ENCODE measurements at regions not wholly inside any gene's neighbourhood (a gene's known extent, or its start where the extent isn't known, plus 50 kb on each side); places are given as distances from the start of the nearest gene placed in this dataset.
"Not testable (repeated sequence)": the region's sequence is repeated elsewhere in the genome, so short reads cannot be mapped to it uniquely, and the experiment has no call there.

DNA sequence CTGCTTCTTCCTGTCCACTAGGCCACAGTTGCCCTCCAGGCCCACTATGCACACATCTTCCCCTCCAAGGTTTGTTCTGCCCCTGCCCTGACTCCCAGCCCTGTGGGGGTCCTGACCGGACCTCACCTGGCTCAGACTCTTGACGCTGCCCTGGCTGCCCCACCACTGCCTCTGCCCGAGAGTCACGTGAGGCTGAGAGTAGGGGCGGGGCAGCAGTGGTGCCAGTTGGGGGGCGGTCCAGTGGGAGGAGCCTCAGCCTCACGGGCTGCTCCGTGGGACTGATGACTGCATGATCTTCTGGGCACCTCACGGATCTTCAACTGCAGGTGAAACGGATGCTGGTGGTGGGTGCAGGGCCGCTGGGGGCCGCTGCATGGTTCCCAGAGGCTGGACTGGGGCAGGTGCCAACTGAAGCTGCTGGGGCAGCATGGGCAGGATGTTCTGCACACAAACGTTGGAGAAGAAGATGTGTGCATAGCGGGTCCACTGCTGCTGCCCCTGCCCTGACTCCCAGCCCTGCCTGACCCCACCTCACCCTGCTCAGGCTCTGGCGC lies 77.6 kb downstream of the HHIPL2 start:
- DNase-seq (ENCODE audit: low spot score), result not testable (repeated sequence)

DNA sequence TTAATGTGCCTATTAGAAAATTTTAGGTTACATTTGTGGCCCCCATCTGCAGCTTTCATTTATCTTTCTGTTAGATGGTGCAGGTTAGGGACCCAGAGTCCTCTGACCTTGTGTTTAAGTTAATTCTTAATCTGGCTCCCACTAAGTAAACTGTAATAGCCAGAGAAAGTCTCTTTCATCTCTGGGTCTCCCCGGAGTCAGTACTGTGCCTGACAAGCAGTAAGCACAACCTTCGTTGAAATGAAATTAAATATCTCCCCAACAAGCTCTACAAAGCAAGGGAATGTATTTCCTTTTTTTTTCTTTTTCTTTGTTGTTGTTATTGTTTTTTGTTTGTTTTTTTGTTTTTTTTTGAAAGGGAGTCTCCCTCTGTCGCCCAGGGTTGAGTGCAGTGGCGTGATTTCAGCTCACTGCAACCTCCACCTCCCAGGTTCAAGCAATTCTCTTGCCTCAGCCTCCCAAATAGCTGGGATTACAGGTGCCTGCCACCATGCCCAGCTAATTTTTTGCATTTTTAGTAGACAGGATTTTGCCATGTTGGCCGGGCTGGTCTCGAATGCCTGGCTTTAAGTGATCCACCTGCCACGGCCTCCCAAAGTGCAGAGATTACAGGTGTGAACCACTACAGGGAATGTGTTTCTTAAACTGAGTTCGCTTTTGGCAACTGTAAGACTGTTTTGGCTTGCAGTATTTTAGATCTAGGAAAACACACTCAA lies 81.6 kb downstream of the HHIPL2 start:
- DNase-seq (ENCODE audit: low spot score), result peak; percentile 15

DNA sequence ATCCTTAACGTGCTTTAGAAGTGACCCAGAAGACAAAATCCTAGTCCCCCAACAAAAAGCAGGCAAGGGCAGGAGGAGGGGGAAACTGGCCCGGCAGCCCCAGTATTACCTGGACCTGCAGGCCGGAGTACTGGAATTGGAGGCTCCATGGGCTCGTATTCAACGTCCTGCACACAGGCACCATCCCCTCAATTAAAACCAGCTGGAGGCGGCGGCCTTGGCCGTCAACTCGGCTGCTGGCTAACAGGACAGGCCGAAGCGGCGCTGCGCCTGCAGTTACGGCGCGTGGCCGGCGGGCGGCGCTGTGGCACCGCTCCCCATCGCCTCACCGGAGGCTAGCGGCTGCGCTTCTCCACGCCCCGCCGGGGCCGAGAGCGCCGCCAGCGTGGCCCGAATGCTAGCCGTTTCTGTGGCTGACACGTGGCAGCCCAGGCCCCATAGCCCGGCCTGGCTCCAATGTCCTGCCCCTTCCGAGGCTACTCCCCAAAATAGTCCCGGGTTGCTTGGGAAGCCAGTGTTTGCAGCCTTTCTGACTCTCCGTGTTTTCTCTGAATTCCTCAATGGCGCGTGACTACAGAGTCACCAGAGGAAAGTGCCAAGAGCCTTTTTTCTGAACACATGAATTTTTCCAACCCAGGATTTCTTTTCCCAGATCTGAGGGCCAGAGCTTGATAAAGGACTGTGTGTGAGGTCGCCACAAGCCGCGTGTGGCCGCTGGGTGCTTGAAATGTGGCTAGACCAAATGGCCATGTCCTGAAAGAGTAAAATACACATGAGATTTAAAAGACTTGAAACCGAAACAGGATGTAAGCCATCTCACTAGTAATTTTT lies 82.5 kb downstream of the HHIPL2 start:
- DNase-seq (ENCODE audit: low spot score), result peak; percentile 93

DNA sequence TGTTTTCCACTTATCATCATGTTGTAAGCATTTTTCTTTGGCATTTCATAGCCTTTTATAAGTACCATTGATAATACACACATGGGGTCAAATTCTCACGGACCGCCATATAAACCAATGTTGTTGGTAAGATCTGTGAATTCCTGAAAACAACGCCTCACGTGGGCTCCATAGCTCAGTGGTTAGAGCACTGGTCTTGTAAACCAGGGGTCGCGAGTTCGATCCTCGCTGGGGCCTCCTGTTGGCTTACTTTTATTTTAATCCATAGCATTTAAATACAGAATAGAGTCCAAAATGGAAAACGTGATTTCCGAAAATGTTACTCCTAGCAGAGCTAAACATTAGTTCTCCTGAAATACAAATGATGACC lies 83.1 kb downstream of the HHIPL2 start:
- peak; percentile 76 for DNase-seq (ENCODE audit: low spot score)

DNA sequence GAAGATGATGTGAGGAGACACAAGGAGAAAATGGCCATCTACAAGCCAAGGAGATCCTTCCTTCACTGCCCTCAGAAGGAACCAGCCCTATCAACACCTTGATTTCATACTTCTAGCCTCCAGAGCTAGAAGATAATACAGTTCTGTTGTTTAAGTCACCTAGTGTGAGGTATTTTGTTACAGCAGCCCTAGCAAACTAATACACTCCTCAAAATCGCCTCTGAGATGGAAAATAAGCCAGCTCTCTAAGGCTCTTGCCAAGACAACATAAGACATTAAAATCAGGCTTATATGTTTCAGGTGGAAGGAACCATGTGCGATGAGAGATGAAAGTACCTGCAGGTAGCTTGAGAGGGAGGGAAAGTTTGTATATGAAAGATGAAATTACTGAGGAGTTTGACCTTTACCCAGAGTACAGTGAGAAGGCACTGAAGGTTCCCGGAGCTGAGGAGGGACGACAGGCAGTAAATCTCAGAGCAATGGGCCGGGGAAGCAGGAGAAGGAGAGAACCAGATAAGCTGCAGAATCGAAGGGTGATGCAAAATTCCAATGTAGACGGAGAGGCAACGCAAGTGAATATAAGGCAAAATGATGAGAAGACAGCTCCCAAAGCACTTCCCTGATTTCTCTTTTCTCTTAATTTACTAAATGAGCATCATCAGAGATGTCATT lies 84.7 kb downstream of the HHIPL2 start:
- DNase-seq (ENCODE audit: low spot score), result no peak

DNA sequence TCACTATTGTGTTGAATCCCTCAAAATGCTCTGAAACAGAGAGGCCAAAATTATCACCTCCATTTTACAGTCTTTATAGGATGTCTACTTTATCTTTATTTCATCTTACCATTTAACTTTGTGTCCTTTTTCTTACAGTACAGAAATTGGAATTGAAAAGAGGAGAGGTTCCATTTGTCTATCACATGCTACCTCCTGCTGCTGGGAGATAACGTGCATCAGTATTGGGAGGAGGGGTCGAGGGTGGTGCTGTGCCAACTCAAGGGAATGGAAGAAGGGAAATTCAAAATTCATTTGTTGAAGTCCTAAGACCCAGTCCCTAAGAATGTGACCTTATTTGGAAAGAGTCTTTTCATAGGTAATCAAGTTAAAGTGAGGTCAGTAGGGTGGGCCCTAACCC lies 85.3 kb downstream of the HHIPL2 start:
- no peak for DNase-seq (ENCODE audit: low spot score)

DNA sequence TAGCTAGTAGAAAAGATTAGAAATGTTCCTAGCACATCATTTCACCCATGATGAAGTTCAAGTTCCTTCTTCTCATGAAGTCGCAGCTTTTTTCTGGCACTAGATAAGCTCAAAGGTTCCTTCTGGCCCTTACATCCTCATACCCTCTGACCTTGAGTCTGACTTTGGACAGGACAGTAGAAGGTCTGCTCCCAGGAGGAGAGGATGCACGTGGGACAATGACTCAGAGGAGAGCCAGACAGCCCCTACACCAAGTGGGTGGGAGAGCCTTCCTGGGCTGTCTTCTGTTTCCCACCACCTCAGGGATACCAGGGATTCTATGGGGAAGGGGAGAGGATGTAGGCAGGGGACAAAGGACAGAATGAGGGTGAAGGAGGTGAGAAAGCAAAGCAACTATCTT lies 86.0 kb downstream of the HHIPL2 start:
- DNase-seq (ENCODE audit: low spot score), result no peak

DNA sequence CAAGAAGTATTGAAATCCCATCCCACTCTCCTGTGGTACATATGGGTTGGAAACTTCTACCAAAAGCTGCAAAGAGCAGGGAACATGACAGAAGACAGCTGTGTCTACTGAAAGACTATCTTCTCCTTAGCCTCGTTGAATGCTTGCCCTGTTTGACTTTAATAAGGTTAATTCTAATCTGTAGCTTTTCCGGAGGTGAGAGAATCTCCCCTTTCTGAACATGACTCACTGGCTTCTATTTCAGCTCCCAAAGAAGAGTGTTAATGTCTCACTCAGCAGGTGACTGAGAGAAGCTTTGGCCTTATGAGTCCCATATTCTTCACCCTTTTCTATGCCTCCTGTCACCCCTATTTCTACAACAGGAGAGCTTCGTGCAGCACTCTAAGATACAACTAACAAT lies 88.3 kb downstream of the HHIPL2 start:
- DNase-seq (ENCODE audit: low spot score), result no peak

DNA sequence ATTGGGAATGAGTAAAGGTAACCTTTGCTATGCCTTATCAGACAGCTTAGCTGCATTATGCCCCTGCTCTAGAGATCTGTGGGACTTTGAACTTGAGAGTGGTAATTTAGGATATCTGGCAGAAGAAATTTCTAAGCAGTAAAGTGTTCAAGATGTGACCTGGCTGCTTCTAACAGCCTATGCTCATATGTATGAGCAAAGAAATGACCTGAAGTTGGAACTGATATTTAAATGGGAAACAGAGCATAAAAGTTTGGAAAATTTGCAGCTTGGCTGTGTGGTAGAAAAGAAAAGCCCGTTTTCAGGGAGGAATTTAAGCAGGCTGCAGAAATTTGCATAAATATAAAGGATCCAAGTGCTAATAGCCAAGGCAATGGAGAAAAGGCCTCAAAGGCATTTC lies 90.4 kb downstream of the HHIPL2 start:
- no peak for DNase-seq (ENCODE audit: low spot score)

DNA sequence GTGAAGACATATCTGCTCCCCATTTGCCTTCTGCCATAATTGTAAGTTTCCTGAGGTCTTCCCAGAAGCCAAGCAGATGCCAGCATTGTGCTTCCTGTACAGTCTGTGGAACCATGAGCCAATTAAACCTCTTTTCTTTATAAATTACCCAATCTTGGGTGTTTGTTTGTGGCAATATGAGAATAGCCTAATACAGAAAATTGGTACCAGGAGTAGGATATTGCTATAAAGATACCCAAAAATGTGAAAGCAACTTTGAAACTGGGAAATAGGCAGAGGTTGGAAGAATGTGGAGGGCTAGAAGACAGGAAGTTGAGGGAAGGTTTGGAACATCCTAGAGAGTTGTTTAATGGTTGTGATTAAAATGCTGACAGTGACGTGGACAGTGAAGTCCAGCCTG lies 90.8 kb downstream of the HHIPL2 start:
- DNase-seq (ENCODE audit: low spot score), result no peak

DNA sequence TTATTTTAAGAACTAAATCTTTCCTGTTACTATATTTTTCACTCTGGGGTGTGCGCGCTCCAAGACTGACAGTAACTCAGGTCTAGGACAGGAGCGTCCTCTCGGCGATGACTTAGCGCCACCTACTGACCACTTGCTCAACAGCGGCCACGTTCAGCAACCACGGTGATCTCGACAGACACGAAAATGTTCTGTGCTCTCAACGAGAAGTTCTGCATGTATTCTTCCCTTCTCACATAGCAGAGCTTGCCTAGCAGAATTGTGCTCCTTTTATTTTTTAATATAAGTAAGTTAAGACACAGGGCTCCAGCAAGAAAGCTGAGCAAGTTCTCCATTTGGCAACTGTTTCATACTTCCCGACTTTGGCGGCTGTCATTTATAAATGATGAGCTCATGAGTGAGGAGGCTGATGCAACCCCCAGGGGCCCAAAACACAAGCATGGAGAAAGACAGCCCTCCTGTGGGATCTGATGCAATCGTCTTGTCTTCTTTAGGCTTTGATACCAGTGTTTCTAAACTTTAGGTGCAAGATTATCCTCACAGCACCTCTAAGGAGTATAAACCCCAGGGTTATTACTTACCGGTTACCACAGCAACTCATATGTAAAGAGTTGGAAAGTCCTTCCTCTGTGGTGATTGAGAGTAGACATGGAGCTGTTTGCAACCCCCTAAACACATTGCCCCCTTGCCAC lies 92.6 kb downstream of the HHIPL2 start:
- DNase-seq (ENCODE audit: low spot score), result peak; percentile 82

DNA sequence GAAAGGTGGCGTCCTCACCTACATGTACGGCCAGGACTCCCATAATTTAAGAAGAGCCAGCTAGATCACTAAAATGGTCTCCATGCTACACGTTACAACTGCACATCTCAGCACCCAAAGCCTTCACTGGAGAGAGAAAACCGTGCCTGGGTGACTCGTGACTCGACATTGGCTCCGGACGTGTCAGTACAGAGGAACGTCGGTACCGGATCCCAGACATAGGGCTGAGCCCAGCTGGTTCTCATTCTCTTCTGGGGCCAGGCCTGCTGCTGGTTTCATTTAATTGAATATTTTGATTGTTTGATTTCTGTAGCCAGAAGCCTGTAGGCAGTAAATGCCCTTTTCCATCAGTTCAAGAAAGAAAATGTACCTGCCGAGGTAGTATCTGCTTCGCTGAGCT lies 93.1 kb downstream of the HHIPL2 start:
- DNase-seq (ENCODE audit: low spot score), result no peak

DNA sequence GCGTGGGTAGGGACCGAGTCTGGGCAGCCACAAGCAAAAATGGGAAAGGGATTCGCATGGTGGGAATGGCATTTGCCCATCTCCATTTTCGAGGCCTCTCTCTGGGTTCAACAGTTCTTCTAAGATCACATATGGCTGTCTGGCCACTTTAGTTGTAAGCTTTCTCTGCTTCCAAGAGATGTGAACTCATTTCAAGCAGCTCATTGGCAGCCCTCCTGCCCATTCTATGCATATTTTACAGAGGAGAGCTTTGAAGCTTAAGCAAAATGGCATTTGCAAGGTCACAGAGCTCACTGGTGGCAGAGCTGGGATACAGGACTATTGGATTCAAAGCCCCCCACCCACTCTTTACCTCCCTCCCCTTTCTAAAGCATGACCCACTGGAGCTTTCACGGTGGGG lies 93.7 kb downstream of the HHIPL2 start:
- DNase-seq (ENCODE audit: low spot score), result no peak

DNA sequence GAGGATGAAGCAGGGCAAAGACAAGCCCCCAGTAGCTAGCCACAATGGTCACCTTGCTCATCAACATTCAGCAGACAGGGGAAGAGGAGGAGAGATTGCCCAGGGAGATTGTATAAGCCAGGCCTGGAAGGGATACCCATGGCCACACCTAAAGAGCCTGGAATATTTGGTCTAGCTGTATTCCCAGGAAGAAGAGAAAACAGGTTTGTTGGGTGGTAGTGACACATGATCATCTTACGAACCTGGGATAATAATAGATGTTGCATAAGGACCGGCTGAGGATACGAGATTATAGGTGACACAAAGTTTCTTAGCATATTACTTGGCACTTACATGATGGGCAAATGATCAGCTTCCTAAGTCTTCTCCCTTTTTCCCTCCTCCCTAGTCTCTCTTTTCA lies 95.9 kb downstream of the HHIPL2 start:
- no peak for DNase-seq (ENCODE audit: low spot score)

DNA sequence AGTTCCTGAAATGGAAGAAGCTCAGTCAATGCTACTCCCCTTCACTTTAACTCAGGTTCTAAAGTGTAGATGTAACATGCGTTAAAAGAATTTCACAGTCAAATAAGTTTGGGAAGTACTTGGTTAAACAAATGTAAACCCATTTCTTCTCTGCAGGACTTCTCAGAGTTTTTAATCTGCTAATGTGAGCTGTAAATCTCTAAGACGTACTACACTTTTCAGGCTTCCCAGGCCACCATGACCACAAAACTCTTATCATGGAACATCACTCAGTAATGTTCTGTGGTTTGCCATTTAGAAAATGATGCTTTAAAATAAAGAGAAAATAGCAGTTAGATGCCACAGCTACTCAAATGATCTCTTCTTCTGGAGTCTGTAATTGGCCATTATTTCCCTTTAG lies 104.3 kb downstream of the HHIPL2 start:
- DNase-seq (ENCODE audit: low spot score), result no peak

DNA sequence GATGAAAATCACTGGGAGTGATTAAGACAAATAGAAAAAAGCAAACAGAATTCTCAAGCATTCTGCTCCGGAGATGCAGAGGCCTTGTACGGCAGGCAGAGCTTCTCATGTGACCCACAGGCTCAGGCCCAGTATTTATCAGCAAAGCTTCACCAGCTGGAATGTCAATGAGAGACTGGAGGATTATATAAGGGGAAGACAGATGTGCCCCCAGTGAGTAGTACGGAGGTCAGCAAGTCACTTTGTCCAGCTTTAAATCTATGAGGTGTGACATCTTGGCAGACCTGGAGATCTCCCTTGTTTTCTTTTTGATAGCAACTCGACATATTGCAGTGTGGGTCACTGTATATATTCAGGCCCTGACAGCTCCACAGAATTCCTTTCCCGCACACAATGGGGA lies 106.8 kb downstream of the HHIPL2 start:
- peak; percentile 16 for DNase-seq (ENCODE audit: low spot score)

DNA sequence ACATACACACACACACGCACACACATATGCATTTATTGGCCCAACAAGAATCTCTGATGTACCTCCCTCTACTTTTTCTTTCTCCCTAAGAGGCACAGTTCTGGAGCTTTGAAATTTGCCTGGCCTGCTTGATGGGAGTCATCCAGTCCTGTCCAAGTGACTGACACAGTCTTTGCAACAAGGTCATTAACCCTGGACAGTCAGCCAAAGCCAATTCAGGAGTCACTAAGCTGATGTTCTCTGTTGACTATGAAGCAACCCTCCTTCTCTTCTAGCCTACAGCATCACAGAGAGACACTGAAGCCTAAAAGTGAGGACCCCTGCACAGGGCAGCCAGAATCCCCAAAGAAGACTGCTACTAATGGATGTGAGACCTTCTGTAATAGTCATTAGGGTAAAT lies 123.1 kb downstream of the HHIPL2 start:
- no peak for DNase-seq (ENCODE audit: low spot score)

DNA sequence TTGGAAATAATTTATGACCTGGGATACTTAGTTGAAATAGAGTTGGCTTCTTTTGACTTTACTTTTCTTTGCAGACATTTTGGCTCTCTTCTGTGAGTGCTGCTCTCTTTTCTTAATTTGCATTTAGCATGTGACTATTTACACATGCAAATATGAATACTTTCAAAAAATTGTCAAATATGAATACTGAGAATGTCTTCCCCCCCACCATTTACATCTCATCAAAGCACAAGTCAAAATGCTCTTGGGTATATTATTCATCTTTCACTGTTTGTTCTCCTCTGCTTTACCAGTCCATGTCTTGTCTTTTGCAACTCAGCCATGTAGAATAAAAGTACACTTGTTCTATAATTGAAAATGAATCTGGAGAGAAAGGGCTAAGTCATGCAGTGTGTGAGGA lies 126.5 kb downstream of the HHIPL2 start:
- DNase-seq (ENCODE audit: low spot score), result no peak

DNA sequence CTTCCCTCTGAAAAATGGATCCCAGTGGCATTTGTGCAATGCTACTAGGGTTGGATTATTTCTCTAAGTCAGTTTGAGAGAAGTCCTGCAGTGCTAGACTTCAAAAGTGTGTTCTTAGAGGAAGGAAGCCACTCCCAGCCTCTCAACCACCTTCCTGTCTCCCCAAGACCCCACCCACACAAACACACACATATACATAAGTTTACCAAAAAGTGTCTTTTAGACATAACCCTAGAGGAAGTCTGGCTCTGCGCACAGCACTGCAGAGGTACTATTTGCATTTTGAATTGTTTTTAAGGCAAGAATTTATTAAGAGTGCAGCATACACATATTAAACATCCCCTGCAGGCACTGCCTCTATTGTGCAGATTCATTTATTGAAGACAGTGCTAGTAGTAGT lies 127.3 kb downstream of the HHIPL2 start:
- DNase-seq (ENCODE audit: low spot score), result no peak

DNA sequence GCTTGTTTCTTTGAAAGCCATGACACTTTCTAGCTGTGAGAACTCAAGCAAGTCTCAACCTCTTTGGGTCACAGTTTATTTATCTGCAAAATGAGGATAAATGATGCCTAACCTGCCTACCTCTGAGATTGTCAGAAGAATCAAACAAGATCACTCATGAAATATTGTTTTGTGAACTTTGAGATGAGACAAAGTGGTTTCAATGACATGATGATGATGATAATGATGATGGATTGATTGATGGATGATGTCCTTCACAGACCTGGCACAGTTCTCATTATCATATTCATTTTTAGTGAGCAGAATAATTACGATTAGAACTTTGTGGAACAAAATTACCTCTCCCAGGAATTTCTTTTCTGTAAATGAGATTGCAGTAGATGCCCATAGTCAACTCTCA lies 129.2 kb downstream of the HHIPL2 start:
- no peak for DNase-seq (ENCODE audit: low spot score)

DNA sequence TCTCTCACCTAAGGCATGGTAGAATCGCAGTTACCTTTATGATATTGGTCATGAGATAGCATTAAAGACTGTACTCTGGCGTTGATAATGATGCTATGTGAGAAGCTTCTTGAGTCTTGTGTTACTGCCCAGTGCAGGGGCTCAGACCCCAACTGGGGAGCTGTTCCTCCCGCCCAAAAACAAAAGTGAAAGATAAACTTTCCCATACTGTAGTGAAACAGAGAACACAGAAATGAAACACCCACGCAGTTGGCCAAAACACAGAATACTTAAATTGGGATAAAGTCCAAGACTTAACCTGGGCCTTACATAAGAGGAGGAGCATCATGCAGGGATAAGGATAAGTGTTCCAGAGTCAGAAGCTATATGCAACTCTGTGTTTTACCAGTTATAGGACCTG lies 130.6 kb downstream of the HHIPL2 start:
- DNase-seq (ENCODE audit: low spot score), result no peak
